ENCODE measurements at regions not wholly inside any gene's neighbourhood (a gene's known extent, or its start where the extent isn't known, plus 50 kb on each side); places are given as distances from the start of the nearest gene placed in this dataset.

DNA sequence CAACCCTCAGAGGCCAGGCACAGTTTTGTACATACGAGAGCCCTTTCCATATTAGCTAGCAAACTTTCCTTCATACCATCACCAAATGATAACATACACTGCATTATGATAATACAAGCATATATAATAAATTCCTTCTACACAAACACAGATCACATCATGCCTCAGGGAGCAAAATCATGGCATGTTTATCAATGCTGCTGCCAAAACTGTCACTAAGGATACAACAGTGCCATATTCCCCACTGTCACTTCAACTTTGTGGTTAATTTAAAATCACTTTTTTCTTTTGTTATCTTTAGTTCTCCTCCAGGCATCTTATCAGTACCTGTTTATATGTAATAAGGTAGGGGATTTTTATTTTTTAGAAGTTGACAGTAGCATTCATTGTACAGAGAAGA is 196.3 kb downstream of the EPM2A start:
- TF ChIP-seq, protein P1, sequence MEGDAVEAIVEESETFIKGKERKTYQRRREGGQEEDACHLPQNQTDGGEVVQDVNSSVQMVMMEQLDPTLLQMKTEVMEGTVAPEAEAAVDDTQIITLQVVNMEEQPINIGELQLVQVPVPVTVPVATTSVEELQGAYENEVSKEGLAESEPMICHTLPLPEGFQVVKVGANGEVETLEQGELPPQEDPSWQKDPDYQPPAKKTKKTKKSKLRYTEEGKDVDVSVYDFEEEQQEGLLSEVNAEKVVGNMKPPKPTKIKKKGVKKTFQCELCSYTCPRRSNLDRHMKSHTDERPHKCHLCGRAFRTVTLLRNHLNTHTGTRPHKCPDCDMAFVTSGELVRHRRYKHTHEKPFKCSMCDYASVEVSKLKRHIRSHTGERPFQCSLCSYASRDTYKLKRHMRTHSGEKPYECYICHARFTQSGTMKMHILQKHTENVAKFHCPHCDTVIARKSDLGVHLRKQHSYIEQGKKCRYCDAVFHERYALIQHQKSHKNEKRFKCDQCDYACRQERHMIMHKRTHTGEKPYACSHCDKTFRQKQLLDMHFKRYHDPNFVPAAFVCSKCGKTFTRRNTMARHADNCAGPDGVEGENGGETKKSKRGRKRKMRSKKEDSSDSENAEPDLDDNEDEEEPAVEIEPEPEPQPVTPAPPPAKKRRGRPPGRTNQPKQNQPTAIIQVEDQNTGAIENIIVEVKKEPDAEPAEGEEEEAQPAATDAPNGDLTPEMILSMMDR (conservative IDR thresholded peaks at IDR 0.05; ENCODE audit: low read depth, low read length), result no peak
- no peak for TF ChIP-seq EZH2 (IDR thresholded peaks at IDR 0.05; ENCODE audit: borderline replicate concordance, low read depth, low read length, poor library complexity, severe bottlenecking)
